Renal cortical epithelial cell (primary cell): ENCODE measurements at regions not wholly inside any gene's neighbourhood (a gene's known extent, or its start where the extent isn't known, plus 50 kb on each side); places are given as distances from the start of the nearest gene placed in this dataset.

ENCODE experiments used
- DNase-seq: peaks from one replicate; pipeline ENCODE4 v3.0.0-alpha.2; 2011; ENCODE audit warnings: low read depth

GRCh38 chr11:69393178-69393832 lies 88.2 kb upstream of the LINC01488 start:
- no peak for DNase-seq

- no peak for DNase-seq
Observed at GRCh38 chr11:69393865-69394233, 87.6 kb upstream of the LINC01488 start.

- DNase-seq = no peak
Observed at GRCh38 chr11:69394234-69394868, 87.1 kb upstream of the LINC01488 start.

- DNase-seq = no peak
Observed at GRCh38 chr11:69394869-69395246, 86.6 kb upstream of the LINC01488 start.

- no peak for DNase-seq
Observed at GRCh38 chr11:69395287-69395686, 86.2 kb upstream of the LINC01488 start.

- DNase-seq = no peak
Observed at GRCh38 chr11:69396051-69396947, 85.2 kb upstream of the LINC01488 start.

- DNase-seq = no peak
Observed at GRCh38 chr11:69396948-69397307, 84.5 kb upstream of the LINC01488 start.

GRCh38 chr11:69397732-69398131 lies 83.7 kb upstream of the LINC01488 start:
- DNase-seq = no peak

- peak; percentile 76 for DNase-seq
Observed at GRCh38 chr11:69398529-69399492, 82.7 kb upstream of the LINC01488 start.

GRCh38 chr11:69400140-69400539 lies 81.3 kb upstream of the LINC01488 start:
- no peak for DNase-seq

- DNase-seq = no peak
Observed at GRCh38 chr11:69400771-69401590, 80.5 kb upstream of the LINC01488 start.

- DNase-seq = no peak
Observed at GRCh38 chr11:69401715-69402114, 79.7 kb upstream of the LINC01488 start.

GRCh38 chr11:69402251-69402887 lies 79.1 kb upstream of the LINC01488 start:
- DNase-seq = peak; percentile 80

GRCh38 chr11:69403556-69404215 lies 77.8 kb upstream of the LINC01488 start:
- peak; percentile 52 for DNase-seq

- DNase-seq = no peak
Observed at GRCh38 chr11:69406060-69406459, 75.4 kb upstream of the LINC01488 start.

GRCh38 chr11:69409812-69410645 lies 71.4 kb upstream of the LINC01488 start:
- no peak for DNase-seq

- DNase-seq = no peak
Observed at GRCh38 chr11:69411257-69411924, 70.1 kb upstream of the LINC01488 start.
